ENCODE measurements at regions not wholly inside any gene's neighbourhood (a gene's known extent, or its start where the extent isn't known, plus 50 kb on each side); places are given as distances from the start of the nearest gene placed in this dataset.

GRCh38 chr1:229883504-229884200, 183.4 kb upstream of the GALNT2 start:
- peaks cover 18% of the 10 kb centered on the region for H3K4me1 Mint-ChIP-seq (ENCODE audit: unreplicated experiment)
- no peak overlapping the region for H3K4me3 Mint-ChIP-seq (ENCODE audit: unreplicated experiment)
- peak; percentile 56 for DNase-seq (ENCODE audit: extremely low spot score, unreplicated experiment)
- H3K9me3 Mint-ChIP-seq (ENCODE audit: unreplicated experiment): no peaks in the 10 kb centered on the region
- peaks cover 18% of the 10 kb centered on the region for H3K27me3 Mint-ChIP-seq (ENCODE audit: unreplicated experiment)
- no peaks in the 10 kb centered on the region for H3K36me3 Mint-ChIP-seq (ENCODE audit: unreplicated experiment)
- no peak for TF ChIP-seq CTCF (IDR thresholded peaks at IDR 0.05)
- no peak overlapping the region for H3K27ac Mint-ChIP-seq (ENCODE audit: unreplicated experiment)

GRCh38 chr1:229884765-229885164, 182.3 kb upstream of the GALNT2 start:
- no peak for TF ChIP-seq CTCF (IDR thresholded peaks at IDR 0.05)
- no peak overlapping the region for H3K4me3 Mint-ChIP-seq (ENCODE audit: unreplicated experiment)
- no peak overlapping the region for H3K27ac Mint-ChIP-seq (ENCODE audit: unreplicated experiment)
- no peaks in the 10 kb centered on the region for H3K9me3 Mint-ChIP-seq (ENCODE audit: unreplicated experiment)
- H3K36me3 Mint-ChIP-seq (ENCODE audit: unreplicated experiment): no peaks in the 10 kb centered on the region
- peak; percentile 73 for DNase-seq (ENCODE audit: extremely low spot score, unreplicated experiment)
- peaks cover 12% of the 10 kb centered on the region for H3K4me1 Mint-ChIP-seq (ENCODE audit: unreplicated experiment)
- peaks cover 18% of the 10 kb centered on the region for H3K27me3 Mint-ChIP-seq (ENCODE audit: unreplicated experiment)

- peak; percentile 69 for DNase-seq (ENCODE audit: extremely low spot score, unreplicated experiment)
- no peaks in the 10 kb centered on the region for H3K36me3 Mint-ChIP-seq (ENCODE audit: unreplicated experiment)
- TF ChIP-seq CTCF (IDR thresholded peaks at IDR 0.05): no peak
- H3K27ac Mint-ChIP-seq (ENCODE audit: unreplicated experiment): no peak overlapping the region
- H3K4me1 Mint-ChIP-seq (ENCODE audit: unreplicated experiment): peaks cover 2% of the 10 kb centered on the region
- no peaks in the 10 kb centered on the region for H3K9me3 Mint-ChIP-seq (ENCODE audit: unreplicated experiment)
- H3K4me3 Mint-ChIP-seq (ENCODE audit: unreplicated experiment): no peak overlapping the region
- H3K27me3 Mint-ChIP-seq (ENCODE audit: unreplicated experiment): peaks cover 18% of the 10 kb centered on the region
These were observed 181.2 kb upstream of the GALNT2 start for GRCh38 chr1:229885568-229886495.

GRCh38 chr1:229886636-229887035, 180.4 kb upstream of the GALNT2 start:
- Mint-ChIP-seq H3K27ac (ENCODE audit: unreplicated experiment) (no peak overlapping the region), H3K27me3 (ENCODE audit: unreplicated experiment) (peaks cover 18% of the 10 kb centered on the region), H3K36me3 (ENCODE audit: unreplicated experiment) (no peaks in the 10 kb centered on the region), H3K4me3 (ENCODE audit: unreplicated experiment) (no peak overlapping the region), H3K4me1 (ENCODE audit: unreplicated experiment) (peaks cover 2% of the 10 kb centered on the region), H3K9me3 (ENCODE audit: unreplicated experiment) (no peaks in the 10 kb centered on the region)
- DNase-seq (ENCODE audit: extremely low spot score, unreplicated experiment): peak; percentile 44
- no peak for TF ChIP-seq CTCF (IDR thresholded peaks at IDR 0.05)
